C4-2B (cell line): ENCODE measurements at regions not wholly inside any gene's neighbourhood (a gene's known extent, or its start where the extent isn't known, plus 50 kb on each side); places are given as distances from the start of the nearest gene placed in this dataset.

Experiments
- H3K27ac ChIP-seq: fragments of 450-650 bp; 2 replicates; pipeline ENCODE4 v1.5.1; 2017
- ZFX ChIP-seq: fragments of 450-650 bp; IDR thresholded peaks from 2 replicates; pipeline ENCODE4 v1.6.1; 2017
- TF ChIP-seq, protein P1 (sequence below): fragments of 450-650 bp; conservative IDR thresholded peaks from 2 replicates; pipeline ENCODE4 v1.5.1; 2017; ENCODE audit warnings: mild to moderate bottlenecking

DNA sequence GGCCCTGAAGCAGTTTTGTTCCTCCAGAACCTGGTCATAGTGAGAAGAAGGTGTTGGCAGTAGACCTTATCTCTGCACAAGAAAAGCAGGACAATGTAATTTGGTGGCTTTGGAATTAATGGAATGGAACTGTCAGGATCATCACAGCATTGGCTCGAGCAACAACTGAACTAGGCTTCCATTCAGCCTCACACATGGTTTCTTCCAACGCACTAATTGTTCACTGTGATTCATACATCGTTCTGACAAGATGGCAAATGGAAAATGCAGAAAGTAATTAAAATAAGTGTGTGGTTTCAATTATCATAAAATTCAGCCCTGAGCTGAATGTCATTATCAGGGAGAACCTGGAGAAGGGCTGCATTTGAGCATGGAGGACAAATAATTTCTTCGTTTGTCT, 80.6 kb downstream of the MFSD1 start:
- no peak overlapping the region for H3K27ac ChIP-seq
- TF ChIP-seq, protein P1, sequence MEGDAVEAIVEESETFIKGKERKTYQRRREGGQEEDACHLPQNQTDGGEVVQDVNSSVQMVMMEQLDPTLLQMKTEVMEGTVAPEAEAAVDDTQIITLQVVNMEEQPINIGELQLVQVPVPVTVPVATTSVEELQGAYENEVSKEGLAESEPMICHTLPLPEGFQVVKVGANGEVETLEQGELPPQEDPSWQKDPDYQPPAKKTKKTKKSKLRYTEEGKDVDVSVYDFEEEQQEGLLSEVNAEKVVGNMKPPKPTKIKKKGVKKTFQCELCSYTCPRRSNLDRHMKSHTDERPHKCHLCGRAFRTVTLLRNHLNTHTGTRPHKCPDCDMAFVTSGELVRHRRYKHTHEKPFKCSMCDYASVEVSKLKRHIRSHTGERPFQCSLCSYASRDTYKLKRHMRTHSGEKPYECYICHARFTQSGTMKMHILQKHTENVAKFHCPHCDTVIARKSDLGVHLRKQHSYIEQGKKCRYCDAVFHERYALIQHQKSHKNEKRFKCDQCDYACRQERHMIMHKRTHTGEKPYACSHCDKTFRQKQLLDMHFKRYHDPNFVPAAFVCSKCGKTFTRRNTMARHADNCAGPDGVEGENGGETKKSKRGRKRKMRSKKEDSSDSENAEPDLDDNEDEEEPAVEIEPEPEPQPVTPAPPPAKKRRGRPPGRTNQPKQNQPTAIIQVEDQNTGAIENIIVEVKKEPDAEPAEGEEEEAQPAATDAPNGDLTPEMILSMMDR, result no peak
- TF ChIP-seq ZFX, result no peak

DNA sequence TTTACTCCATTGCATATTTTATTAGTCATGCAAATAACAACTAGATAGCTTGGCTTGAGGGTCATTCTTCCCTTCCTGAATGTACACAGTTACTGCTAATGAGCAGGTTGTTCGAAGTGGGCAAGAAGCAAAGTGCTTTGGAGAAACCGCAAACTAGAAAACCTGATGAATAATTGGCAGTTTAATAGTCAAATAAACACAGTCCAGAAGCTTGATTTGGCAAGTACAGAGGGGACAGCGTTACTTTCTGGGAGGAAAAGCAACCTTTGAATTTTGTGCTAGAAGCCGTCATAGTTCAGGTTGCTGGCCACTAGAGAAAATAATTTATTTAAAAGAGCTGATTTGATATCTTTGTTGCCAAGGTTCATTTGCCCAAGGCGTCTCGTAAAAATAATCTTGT, 94.9 kb downstream of the MFSD1 start:
- no peak for TF ChIP-seq ZFX
- TF ChIP-seq, protein P1, result no peak
- no peak overlapping the region for H3K27ac ChIP-seq

- H3K27ac ChIP-seq, result no peak overlapping the region
- TF ChIP-seq, protein P1, result no peak
- no peak for TF ChIP-seq ZFX
Measured at GRCh38 chr3:158906749-158907148, 104.9 kb downstream of the MFSD1 start.

GRCh38 chr3:158908187-158908734, 106.4 kb downstream of the MFSD1 start:
- H3K27ac ChIP-seq, result no peak overlapping the region
- no peak for TF ChIP-seq ZFX
- TF ChIP-seq, protein P1, result no peak

- TF ChIP-seq ZFX, result no peak
- no peak overlapping the region for H3K27ac ChIP-seq
Measured at GRCh38 chr3:158909870-158910269, 108.0 kb downstream of the MFSD1 start.

GRCh38 chr3:158911586-158911985, 109.7 kb downstream of the MFSD1 start:
- TF ChIP-seq, protein P1, result no peak
- no peak for TF ChIP-seq ZFX
- H3K27ac ChIP-seq, result no peak overlapping the region

DNA sequence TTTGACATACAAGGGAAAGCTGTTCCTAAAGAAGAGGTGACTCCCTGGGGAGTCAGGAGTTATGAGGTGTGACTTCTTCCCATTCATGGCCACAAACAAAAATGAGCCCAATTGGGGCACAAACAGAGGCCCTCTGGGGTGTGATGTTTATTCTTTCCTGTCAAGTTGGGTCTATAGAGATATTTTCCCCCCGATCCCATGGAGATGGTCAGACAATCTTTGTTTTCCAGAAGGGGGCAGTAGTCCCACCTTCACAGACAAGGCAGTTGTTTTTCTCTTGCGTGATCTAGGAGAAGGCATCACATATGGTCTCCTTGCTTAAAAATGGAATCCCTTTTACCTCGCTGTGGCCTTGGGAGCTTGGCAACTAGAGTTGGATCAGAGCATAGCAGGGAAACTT, 110.3 kb downstream of the MFSD1 start:
- no peak overlapping the region for H3K27ac ChIP-seq
- no peak for TF ChIP-seq ZFX
- TF ChIP-seq, protein P1, result peak; percentile 31

DNA sequence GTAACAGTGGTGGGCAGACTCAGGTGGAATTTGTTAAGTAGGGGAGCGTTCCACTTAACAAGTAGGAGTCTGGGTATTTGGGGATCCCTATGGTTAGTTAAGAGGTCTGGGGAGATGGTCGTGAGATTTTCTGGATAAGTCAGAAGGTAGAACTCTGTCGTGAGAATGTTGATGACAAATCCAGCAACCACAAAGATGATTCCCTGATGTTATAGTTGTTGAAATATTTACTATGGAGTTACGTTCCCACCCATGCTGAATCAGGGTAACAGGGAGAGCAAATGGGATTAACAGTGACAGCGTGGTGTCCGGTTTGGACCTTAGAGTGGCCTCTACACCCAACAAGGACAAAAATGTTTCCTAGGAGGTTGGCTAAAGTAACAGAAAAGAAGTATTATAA, 110.8 kb downstream of the MFSD1 start:
- no peak overlapping the region for H3K27ac ChIP-seq
- TF ChIP-seq, protein P1, result no peak; the same call in 1 of the 2 replicates
